H1 (cell line): ENCODE measurements at regions not wholly inside any gene's neighbourhood (a gene's known extent, or its start where the extent isn't known, plus 50 kb on each side); places are given as distances from the start of the nearest gene placed in this dataset.

Experiments used
- ASH2L ChIP-seq: fragments of 200-600, 300-600 bp; sonication (generic); IDR thresholded peaks from one replicate; pipeline ENCODE4 v1.7.1; 2017; ENCODE audit warnings: low read length
- CHD1 ChIP-seq: IDR thresholded peaks from 2 replicates; pipeline ENCODE4 v1.6.1; 2012; ENCODE audit warnings: low read depth, low read length, improper control_type of control experiment
- EP300 ChIP-seq, 2 experiments: IDR thresholded peaks; 1 replicate in 1 of 2; 2 replicates in 1 of 2; pipeline ENCODE4 v1.6.1; 2011 to 2012; ENCODE audit warnings: low read depth in 2 of 2, low read length in 2 of 2, mild to moderate bottlenecking in 2 of 2, borderline replicate concordance in 1 of 2, inconsistent platforms in 1 of 2, moderate library complexity in 1 of 2
- KDM5A ChIP-seq: fragments of 200-600 bp; IDR thresholded peaks from 2 replicates; pipeline ENCODE4 v1.7.1; 2012; ENCODE audit warnings: mild to moderate bottlenecking, low read length, inconsistent platforms, mixed read lengths
- MAFK ChIP-seq: IDR thresholded peaks from 2 replicates; pipeline ENCODE4 v1.6.1; 2012; ENCODE audit warnings: low read depth, mild to moderate bottlenecking, improper control_type of control experiment, low read length
- PHF8 ChIP-seq: fragments of 200-600 bp; sonication (generic); conservative IDR thresholded peaks from 2 replicates; pipeline ENCODE4 v1.7.1; 2012; ENCODE audit warnings: low read depth, mild to moderate bottlenecking, inconsistent platforms, low read length, moderate library complexity
- TAF1 ChIP-seq: IDR thresholded peaks from 2 replicates; pipeline ENCODE4 v1.6.1; 2011; ENCODE audit warnings: mild to moderate bottlenecking, low read depth, low read length
- YY1 ChIP-seq: IDR thresholded peaks from 2 replicates; pipeline ENCODE4 v1.6.1; 2011; ENCODE audit warnings: low read depth, mild to moderate bottlenecking, low read length
- TF ChIP-seq, protein P1 (sequence below): fragments of 300-600 bp; sonication (generic); IDR thresholded peaks from 2 replicates; pipeline ENCODE4 v1.7.1; 2012; ENCODE audit warnings: low read length, moderate library complexity, mild to moderate bottlenecking, inconsistent platforms; ENCODE audit not compliant: insufficient replicate concordance
- TF ChIP-seq, protein P2 (sequence below): IDR thresholded peaks from 2 replicates; pipeline ENCODE4 v1.6.1; 2012; ENCODE audit warnings: low read length, inconsistent platforms

DNA sequence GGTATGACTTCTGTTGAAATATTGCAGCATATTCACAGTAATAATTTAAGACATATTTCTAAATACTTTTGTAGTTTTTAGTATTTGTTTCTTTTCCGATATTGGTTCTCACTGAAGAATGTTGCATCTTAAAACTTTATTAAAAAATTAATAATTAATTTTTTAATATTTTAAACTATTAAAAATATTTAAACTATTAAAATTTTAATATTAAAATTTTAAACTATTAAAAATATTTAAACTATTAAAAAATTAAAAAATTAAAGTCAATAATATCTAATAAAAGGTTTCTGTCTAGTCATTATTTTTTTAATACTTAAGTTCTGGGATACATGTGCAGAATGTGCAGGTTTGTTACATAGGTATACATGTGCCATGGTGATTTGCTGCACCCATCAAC lies 149.3 kb upstream of the CCNH start (continued):
- TF ChIP-seq, protein P1, sequence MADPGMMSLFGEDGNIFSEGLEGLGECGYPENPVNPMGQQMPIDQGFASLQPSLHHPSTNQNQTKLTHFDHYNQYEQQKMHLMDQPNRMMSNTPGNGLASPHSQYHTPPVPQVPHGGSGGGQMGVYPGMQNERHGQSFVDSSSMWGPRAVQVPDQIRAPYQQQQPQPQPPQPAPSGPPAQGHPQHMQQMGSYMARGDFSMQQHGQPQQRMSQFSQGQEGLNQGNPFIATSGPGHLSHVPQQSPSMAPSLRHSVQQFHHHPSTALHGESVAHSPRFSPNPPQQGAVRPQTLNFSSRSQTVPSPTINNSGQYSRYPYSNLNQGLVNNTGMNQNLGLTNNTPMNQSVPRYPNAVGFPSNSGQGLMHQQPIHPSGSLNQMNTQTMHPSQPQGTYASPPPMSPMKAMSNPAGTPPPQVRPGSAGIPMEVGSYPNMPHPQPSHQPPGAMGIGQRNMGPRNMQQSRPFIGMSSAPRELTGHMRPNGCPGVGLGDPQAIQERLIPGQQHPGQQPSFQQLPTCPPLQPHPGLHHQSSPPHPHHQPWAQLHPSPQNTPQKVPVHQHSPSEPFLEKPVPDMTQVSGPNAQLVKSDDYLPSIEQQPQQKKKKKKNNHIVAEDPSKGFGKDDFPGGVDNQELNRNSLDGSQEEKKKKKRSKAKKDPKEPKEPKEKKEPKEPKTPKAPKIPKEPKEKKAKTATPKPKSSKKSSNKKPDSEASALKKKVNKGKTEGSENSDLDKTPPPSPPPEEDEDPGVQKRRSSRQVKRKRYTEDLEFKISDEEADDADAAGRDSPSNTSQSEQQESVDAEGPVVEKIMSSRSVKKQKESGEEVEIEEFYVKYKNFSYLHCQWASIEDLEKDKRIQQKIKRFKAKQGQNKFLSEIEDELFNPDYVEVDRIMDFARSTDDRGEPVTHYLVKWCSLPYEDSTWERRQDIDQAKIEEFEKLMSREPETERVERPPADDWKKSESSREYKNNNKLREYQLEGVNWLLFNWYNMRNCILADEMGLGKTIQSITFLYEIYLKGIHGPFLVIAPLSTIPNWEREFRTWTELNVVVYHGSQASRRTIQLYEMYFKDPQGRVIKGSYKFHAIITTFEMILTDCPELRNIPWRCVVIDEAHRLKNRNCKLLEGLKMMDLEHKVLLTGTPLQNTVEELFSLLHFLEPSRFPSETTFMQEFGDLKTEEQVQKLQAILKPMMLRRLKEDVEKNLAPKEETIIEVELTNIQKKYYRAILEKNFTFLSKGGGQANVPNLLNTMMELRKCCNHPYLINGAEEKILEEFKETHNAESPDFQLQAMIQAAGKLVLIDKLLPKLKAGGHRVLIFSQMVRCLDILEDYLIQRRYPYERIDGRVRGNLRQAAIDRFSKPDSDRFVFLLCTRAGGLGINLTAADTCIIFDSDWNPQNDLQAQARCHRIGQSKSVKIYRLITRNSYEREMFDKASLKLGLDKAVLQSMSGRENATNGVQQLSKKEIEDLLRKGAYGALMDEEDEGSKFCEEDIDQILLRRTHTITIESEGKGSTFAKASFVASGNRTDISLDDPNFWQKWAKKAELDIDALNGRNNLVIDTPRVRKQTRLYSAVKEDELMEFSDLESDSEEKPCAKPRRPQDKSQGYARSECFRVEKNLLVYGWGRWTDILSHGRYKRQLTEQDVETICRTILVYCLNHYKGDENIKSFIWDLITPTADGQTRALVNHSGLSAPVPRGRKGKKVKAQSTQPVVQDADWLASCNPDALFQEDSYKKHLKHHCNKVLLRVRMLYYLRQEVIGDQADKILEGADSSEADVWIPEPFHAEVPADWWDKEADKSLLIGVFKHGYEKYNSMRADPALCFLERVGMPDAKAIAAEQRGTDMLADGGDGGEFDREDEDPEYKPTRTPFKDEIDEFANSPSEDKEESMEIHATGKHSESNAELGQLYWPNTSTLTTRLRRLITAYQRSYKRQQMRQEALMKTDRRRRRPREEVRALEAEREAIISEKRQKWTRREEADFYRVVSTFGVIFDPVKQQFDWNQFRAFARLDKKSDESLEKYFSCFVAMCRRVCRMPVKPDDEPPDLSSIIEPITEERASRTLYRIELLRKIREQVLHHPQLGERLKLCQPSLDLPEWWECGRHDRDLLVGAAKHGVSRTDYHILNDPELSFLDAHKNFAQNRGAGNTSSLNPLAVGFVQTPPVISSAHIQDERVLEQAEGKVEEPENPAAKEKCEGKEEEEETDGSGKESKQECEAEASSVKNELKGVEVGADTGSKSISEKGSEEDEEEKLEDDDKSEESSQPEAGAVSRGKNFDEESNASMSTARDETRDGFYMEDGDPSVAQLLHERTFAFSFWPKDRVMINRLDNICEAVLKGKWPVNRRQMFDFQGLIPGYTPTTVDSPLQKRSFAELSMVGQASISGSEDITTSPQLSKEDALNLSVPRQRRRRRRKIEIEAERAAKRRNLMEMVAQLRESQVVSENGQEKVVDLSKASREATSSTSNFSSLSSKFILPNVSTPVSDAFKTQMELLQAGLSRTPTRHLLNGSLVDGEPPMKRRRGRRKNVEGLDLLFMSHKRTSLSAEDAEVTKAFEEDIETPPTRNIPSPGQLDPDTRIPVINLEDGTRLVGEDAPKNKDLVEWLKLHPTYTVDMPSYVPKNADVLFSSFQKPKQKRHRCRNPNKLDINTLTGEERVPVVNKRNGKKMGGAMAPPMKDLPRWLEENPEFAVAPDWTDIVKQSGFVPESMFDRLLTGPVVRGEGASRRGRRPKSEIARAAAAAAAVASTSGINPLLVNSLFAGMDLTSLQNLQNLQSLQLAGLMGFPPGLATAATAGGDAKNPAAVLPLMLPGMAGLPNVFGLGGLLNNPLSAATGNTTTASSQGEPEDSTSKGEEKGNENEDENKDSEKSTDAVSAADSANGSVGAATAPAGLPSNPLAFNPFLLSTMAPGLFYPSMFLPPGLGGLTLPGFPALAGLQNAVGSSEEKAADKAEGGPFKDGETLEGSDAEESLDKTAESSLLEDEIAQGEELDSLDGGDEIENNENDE: no peak
- TF ChIP-seq TAF1: no peak
- no peak for TF ChIP-seq PHF8
- TF ChIP-seq CHD1: no peak
- TF ChIP-seq, protein P2, sequence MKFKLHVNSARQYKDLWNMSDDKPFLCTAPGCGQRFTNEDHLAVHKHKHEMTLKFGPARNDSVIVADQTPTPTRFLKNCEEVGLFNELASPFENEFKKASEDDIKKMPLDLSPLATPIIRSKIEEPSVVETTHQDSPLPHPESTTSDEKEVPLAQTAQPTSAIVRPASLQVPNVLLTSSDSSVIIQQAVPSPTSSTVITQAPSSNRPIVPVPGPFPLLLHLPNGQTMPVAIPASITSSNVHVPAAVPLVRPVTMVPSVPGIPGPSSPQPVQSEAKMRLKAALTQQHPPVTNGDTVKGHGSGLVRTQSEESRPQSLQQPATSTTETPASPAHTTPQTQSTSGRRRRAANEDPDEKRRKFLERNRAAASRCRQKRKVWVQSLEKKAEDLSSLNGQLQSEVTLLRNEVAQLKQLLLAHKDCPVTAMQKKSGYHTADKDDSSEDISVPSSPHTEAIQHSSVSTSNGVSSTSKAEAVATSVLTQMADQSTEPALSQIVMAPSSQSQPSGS: no peak
- no peak for TF ChIP-seq EP300 (IDR thresholded peaks at IDR 0.05; ENCODE audit: borderline replicate concordance in 1 of 2, low read depth in 2 of 2, low read length in 2 of 2)
- no peak for TF ChIP-seq KDM5A
- no peak for TF ChIP-seq ASH2L
- TF ChIP-seq YY1: no peak
- no peak for TF ChIP-seq MAFK
